CD4-positive, alpha-beta T cell treated with Interleukin-2 at 100 ng/mL for 4 hours (primary cell): ENCODE measurements at regions not wholly inside any gene's neighbourhood (a gene's known extent, or its start where the extent isn't known, plus 50 kb on each side); places are given as distances from the start of the nearest gene placed in this dataset.
"Not testable (repeated sequence)": the region's sequence is repeated elsewhere in the genome, so short reads cannot be mapped to it uniquely, and the experiment has no call there.

Experiments
- DNase-seq: peaks from one replicate; pipeline ENCODE4 v3.0.0-alpha.2; 2020; ENCODE audit warnings: low spot score

DNA sequence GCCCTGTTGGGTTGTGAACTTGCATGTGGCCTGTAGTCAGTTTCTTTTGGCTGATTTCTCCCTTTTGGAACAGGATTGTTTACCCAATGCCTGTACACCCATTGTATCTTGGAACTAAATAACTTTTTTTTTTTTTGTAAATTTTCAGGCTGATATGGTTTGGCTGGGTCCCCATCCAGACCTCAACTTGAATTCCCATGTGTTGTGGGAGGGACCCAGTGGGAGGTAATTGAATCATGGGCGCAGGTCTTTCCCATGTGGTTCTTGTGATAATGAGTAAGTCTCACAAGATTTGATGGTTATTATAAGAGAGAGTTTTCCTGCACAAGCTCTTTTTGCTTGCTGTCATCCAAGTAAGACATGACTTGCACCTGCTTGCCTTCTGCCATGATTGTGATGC, 253.8 kb upstream of the GBE1 start:
- no peak for DNase-seq

DNA sequence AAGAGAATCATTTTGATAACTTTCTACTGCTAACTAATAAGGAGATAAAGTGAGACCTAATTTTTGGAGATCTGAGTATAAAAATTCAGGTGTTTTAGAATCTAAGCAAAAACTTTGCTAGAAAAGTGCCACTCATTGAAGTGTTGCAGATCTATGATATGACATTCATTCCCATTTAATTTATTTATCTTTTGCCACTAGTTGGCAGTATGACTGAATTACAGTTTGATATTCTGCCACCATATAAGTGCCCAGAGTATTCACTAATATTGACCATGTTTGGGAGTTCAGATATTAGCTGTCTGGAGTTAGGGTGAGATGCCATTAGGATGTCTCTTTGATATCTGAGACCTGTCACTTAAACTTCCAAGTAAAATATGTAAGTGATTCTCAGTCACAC, 251.3 kb upstream of the GBE1 start:
- no peak for DNase-seq

DNA sequence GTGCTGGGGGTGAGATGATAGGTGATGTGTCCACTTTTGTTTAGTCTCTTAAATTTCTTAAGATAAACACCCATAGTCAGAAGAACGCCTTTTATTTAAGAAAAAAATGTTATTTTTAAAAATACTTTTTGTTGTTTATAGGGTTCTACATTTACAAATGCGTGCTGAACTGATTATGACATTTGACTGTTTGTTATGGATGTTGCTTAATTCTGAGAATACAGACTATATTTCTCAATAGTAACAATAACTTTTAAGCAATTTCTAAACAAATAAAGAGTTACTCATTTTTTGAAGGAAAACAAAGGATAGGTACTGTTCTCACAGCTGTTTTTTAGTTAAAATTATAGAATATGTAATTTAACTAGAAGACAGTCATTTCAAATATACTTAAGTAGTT, 249.9 kb upstream of the GBE1 start:
- no peak for DNase-seq

DNA sequence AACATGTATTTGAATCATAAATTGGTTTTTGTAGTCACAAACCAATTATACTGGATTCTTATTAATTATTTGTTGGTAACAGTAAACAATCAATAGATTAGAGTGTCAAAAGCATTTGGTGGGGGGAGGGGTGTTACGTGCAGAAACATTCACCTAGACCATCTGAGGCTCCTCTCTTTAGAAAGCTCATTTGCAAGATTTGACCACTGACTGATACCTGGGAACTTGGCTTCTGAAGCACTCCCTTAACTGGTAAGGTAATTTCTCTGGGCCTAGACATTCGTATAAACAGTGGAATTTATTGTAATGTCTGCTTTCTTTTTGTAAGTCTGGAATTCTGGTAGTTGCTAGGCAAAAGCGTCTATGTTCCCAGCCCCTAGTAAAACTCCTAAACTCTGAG, 243.8 kb upstream of the GBE1 start:
- DNase-seq = no peak

DNA sequence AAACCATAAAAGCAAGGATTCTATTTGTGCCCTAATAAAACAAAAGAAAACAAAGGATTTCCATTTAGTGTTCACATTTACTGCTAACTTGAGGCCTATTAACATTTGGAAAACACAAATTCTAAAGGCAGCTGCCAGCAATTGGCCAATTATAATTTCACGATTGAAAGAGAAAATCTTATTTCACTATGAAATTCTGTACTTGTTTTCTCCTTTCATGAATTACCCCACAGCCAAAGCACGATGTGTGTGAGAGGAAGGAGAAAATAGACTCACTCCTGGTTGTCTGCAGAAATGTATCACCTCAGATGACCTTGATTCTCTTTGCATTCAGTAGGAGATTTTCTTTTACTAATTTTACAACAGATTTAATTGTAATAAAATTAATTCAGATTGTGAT, 242.8 kb upstream of the GBE1 start:
- no peak for DNase-seq

DNA sequence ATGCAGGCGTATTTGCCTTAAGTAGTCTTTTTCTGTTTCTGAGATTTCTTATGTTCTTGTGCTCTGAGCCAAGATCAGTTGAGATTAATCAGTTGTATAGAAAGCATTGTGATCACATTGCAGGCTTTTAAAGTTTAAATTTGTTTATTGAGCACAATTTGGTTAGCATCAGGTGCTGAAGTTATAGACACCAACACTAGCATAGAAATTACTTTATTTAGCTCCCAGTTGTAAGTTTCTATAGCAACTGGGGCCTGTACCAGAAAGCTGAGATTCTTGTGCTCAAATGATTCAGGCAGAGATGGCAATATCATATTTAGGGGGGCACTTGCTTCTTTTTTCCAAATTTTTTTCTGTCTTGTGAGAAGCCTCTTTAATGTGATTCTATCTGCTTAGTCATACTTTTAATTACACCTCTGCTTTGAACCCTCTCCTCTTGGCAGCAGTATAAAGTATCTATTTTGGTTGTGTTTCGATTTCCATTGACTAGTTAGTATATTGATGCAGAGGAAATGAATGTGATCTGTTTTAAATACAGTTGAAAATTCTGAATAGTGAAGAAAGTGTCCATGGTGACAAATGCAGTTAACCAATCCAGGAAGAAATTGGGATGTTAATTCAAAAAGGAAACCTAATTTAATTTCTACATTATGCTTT, 241.7 kb upstream of the GBE1 start:
- no peak for DNase-seq

DNA sequence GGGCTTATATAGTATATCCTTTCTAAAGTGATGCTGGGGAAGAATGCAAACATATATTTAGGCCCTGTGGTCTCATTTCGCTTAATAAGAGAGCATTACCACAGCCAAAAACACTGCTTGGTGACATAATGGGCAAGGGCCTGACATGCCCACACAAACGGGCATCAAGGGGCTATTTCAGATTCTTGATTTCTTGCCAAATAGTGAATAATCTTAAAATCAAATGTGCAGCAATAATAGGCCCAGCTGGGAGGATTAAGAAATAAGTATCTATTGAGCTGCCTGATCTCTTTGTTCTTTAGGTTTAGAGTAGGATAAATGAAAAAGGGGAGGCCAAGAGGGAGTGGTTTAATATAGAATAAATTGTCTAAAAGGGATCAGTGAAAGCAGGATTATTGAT, 241.0 kb upstream of the GBE1 start:
- DNase-seq = no peak

DNA sequence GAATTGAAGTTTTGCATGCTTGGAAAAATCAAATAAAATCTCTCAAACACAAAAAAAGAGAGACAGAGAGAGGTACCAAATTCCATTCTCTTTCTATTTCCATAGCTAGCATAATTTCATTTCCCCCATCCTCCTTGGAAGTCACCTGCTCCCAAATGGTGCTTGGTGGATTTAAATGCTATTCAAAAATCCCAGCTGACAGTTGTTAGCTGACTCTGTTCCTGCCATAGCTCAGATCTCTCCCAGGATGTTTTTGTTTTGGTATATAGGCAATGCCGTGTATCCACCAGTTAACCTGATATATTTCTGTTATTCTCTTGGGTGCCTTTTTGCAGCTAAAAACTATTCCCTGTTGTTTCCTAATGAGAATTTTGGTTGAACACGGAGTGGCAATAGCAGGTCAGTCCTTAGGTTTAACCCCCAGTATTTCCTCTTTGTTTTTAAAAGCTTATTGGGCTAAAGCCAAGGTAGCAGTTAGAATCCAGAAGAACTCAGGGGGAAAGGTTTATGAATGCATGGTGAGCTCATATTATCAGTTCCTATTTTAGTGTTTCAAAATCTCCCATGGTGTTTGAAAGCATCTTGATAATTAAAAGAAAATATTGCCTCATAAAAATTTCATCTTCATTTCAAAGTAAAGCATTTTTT, 240.0 kb upstream of the GBE1 start:
- DNase-seq = no peak

DNA sequence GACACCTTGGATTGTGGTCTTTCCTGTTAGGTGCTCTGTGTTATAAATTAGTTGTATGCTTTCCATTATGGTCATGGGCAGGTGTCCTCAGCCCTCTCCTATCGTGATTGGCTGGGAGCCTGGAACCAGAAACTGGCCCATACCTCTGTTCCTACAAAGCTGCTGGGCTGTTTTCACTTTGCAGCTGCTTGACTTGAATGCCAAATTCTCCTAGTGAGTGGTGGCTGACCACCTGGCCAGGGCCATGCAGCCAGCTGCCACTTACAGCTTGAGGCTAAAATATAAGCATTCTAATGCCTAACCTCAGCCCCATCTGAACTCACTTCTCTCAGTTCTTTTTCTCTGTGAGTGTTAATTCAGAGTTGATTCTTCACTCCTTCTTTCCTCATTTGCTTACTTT, 239.3 kb upstream of the GBE1 start:
- DNase-seq = no peak

DNA sequence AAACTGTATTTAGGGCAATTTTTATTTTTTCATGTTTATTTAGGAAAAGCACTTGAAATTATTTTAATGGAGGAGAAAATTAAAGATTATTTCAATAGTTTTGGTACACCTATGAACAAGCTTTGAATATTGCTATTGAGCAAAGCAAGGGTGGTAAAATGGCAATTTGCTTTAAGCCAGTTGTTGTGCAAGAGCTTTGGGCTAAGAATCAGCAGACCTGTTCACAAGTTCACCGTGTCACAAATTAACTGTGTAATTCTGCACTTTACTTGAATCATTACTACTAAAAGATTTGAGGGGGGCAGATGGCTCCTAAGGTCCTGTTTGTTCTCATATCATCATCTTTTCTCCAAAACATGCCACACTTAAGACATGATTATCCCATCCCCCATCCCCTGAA, 238.9 kb upstream of the GBE1 start:
- no peak for DNase-seq

DNA sequence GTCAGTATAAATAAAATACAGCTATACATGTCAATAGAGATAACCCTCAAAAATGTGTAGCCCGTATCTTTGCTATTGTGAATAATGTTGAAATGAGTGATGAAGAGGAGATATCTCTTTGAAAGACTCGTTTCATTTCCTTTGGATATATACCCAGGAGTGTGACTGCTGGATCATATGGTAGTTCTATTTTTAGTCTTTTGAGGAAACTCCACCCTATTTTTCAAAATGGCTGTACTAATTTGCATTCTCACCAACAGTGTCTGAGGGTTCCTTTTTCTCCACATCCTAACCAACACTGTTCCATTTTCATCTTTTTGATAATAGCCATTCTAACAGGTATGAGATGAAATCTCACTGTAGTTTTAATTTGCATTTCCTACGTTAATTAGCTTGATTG, 237.5 kb upstream of the GBE1 start:
- DNase-seq = no peak

DNA sequence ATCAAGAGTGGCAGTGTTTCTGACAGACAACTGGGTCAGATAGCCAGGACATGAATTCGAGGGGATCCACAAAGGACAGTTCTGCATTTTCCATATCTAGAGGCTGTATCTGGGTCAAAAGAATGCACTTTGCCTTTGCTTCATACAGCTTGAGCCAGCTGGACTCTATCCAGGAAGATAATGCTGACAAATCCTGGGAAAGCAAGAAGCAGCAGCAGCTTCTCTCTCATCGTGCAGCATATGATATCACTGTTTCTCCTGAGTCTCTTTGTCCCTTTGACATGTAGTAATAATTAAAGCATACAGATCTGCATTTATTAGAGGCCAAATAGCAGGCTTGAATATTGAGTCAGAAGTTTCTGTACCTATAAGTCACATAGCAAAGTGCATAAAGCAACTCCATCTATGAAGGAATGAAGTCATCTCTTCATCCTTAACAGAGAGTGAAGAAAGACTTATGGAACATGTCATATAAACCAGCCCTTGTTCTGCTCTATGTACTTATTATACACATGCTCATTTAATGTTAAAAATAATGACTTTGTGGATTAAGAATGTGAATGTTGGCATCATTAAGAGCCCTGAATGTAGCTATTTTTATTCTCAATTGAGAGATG, 236.8 kb upstream of the GBE1 start:
- no peak for DNase-seq

DNA sequence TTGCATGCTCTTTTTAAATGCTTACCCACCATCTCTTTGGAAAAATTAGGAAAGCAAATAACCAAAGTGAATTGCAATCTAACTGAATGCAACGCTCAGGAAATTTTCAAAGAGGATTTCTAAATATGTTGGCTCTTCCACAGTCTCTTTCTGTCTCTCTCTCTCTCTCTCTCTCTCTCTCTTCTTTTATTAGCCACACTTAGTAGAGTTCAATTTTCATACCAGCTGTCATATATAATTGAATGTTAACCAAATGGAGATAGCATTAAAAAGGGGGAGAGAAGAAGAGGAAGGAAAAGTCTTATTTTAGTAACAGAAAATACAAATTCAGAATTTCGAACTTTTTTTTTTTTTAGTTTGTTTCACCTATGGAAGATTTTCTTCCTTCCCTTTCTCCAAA, 235.9 kb upstream of the GBE1 start:
- no peak for DNase-seq

DNA sequence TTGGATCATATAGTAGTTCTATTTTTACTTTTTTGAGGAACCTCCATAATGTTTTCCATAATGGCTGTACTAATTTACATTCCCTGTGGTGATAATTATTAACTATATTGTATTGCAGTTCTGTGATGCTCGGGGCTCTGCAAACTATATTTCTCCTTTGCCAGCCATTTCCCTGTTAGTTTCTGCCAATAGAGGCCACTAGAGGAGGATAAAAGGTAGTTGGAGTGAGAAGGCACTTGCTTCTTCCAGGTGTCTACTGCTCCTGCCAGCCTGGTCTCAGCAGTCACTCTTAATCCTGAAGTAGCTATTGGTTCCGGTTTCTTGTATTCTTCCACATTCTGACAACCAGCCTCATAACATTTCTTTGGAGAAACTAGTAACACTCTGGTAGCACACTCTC, 233.9 kb upstream of the GBE1 start:
- no peak for DNase-seq

DNA sequence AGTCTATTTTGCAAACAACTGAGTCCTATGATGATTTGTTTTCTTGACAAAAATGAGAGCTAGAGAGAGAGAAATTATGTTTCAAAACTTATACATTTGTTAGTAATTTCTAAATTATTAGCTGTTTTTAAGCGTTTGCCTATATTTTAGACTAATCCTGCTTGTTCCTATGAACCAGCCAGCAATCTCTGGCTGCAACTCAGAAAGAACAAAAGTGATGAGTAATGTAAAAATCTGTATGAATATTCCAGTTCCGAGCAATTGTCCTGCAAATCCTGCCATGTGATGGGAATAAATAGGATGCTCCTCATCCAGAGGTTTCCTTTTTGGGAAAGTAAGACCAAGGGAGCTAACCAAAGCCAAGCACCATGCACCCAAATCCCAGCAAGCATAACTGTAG, 228.3 kb upstream of the GBE1 start:
- DNase-seq = no peak

DNA sequence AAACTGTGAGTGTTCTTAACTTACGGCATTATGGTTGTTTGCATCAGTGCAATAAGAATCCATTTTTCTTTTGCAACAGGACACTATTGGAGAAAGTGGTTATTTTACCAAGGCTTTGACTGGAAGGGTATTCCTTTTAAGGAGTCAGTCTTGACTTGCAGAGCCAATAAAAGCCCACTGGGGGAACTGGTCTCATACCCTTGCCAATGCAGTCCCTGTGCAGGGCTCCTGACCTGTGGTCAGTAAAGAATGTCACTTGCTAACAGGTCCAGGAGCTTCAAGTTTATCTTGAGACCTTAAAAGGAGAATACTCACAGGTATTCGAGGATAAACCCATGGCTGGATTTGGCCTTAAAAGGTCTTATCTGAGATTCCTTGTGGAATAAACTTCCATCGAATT, 227.8 kb upstream of the GBE1 start:
- DNase-seq = no peak

DNA sequence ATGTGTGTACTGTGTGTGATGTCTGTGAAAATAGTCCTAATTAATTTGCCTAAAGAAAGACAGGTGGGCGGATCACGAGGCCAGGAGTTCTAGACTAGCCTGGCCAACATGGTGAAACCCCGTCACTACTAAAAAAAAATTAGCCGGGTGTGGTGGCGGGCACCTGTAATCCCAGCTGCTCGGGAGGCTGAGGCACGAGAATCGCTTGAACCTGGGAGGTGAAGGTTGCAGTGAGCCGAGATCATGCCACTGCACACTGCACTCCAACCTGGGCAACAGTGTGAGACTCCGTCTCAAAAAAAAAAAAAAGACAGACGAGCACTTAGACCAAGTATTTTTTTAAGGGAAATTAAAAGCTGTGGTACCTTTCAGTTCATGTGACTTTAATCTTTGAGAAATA, 226.0 kb upstream of the GBE1 start:
- DNase-seq = not testable (repeated sequence)

DNA sequence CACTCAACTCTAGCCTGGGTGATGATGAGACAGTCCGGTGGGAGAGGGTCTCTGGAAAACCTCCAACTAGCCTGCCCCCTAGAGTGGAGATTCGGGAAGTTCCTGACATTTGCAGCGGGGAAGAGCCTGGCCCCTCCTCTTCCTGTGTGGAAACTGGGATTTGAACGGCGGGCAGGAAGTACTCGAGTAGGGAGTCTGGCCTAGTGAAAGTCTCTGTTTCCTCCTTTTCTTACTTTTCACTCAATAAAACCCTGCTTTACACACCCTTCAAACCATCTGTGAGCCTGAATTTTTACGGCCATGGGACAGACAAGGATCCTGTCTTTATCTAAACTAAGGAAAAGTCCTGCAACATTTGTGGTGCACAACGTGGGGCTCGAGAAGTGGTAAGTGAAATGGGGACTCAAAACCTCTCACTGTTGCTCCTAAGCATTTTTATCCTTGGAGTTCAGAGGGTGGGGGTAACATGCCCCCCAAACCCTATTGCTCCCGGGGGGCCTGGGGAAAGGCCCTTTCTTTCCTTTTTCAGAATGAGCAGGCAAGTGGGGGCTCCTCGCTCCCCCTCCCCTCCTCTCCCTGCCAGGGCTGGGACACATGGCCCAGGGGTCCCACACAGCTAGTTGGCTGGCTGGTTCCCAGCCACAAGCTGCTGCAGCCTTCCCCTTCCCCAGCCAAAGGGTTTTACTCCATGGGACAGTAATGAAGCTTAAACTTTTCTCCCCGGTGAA, 224.7 kb upstream of the GBE1 start:
- DNase-seq = no peak

DNA sequence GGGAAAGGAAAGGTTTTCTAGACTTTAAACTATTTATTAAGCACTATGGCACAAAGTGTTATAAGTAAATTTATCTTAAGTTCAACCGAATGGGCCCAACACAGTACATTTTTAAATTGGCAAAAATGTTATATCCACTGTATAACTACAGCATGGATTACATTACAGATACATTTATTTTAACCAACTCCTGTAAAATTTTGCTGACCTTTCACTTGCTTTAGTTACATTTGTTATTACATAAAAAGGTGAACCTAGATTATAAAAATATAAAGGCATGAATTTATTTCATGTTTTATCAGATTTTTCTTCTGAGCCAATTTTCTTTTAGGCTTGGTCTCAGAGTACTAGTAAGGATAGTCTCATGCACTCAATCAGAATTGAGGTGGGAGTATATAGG, 221.9 kb upstream of the GBE1 start:
- no peak for DNase-seq

DNA sequence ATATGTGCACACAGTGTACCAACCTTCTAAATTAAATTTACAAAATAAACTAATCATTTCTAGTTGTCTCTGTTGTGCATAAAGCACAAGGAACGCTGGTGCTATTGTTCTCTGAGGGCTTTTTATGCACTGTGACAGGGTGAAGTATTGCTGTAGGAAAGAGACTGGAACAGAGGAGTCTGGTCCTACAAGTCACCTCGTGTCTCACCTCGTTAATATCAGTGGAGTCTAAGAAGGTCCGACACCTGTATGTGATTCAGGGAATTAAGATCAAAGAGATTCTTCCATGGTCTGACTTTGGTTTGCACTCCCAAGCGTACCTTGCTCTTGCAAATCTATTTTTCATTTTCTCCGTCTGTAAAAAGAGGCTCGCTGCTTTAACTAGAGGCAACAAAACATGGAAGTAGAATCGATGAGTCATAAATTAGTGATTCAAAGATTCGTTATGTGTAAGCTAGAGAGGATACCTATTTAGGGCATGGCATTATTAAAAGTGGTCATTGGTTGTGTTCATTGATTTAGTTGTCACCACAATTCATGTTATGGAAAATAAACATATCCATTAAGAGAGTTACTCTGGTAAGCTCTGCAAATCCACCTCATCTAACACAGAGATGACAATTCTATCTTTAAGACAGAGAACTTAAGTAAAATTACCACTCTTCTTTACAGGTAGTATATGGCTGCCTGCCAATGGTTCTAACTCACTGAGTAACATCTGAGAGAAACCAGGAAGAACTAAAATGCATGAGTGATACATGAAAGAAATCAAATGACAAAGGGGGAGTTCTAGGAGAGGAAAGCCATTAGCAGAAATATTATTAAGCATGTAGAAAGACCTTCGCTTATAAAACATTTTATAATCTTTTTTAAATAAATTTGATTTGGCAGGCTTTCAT, 219.4 kb upstream of the GBE1 start:
- DNase-seq = no peak

DNA sequence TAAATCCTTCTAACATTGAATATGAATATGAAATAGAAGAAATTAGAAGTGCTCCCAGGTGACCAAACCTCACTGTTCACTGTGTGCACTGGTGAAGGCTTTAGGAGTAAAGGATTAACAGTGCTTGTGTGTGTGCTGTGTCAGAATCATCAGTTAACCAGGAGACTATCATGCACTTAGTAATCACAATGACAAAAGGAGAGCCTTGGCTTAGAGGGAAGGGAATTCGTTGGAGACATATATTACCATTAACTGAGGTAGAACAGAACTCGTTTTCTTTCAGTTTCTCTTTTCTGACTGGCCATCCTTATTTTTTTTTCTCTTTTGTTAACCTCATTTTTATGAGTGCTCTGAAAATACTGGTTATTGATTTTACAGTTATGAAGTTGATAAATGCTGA, 213.3 kb upstream of the GBE1 start:
- DNase-seq = no peak

DNA sequence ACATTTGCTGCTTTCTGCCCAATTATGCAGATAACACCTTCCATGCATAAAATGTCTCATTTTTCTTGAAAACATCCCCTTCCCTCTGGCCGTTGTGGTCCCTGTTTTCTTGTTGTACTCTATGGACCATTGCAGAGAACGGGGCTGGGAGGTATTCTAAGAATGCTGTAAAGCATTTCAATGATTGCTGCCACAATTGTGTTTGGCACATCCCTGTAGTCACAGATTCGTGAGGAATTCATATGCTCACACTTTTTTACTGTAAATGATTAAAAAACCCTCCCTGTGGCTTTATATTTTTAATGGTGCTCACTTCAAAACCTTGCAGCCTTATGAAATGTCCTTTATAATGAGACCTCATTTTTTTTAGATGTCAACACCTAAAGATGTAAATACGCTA, 207.2 kb upstream of the GBE1 start:
- DNase-seq = no peak
